Neural crest cell (in vitro differentiated cells): ENCODE measurements at regions not wholly inside any gene's neighbourhood (a gene's known extent, or its start where the extent isn't known, plus 50 kb on each side); places are given as distances from the start of the nearest gene placed in this dataset.

Source experiments
- DNase-seq: peaks from one replicate; pipeline ENCODE4 v3.0.0; 2021; ENCODE audit warnings: low read depth, mixed read lengths, low spot score
- H3K27ac Mint-ChIP-seq: one replicate; pipeline ENCODE4 v1.8.0; 2021; ENCODE audit warnings: mild to moderate bottlenecking, mixed read lengths; ENCODE audit not compliant: unreplicated experiment
- H3K27me3 Mint-ChIP-seq: 2 replicates; pipeline ENCODE4 v1.8.0; 2021; ENCODE audit warnings: low read depth, mild to moderate bottlenecking, mixed read lengths
- H3K36me3 Mint-ChIP-seq: 2 replicates; pipeline ENCODE4 v1.8.0; 2021; ENCODE audit warnings: low read depth, mild to moderate bottlenecking, mixed read lengths
- H3K4me1 Mint-ChIP-seq: 2 replicates; pipeline ENCODE4 v1.8.0; 2021; ENCODE audit warnings: mixed read lengths
- H3K4me3 Mint-ChIP-seq: one replicate; pipeline ENCODE4 v1.8.0; 2021; ENCODE audit warnings: mild to moderate bottlenecking, mixed read lengths
- H3K9me3 Mint-ChIP-seq: 2 replicates; pipeline ENCODE4 v1.8.0; 2021; ENCODE audit warnings: mixed read lengths
- TF ChIP-seq, protein P1 (sequence below): fragments of 200-600 bp; sonication (generic); conservative IDR thresholded peaks from 2 replicates; pipeline ENCODE4 v1.5.0; 2021; ENCODE audit warnings: antibody characterized with exemption, mild to moderate bottlenecking

DNA sequence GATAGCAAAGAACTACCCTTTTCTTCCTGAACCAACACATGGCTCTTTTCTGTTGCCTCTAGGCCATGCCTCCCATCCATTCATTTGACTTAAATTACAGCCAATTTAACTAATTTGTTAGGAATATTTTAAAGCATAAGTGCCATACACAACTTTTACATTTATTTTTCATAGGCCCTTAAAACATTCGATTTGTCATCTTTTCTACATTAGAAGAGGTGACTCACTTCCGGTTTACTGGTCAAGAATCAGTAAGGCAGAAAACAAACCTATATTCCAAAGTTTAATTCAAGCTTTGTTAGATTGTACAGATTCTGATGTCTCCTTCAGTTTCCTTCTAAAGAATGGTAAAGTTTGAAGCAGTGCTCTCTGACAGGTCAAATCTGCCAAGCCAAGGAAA, 344.3 kb downstream of the SAMD5 start:
- Mint-ChIP-seq H3K4me3 (no peak overlapping the region), H3K36me3 (no peaks in the 10 kb centered on the region), H3K4me1 (peaks cover 5% of the 10 kb centered on the region), H3K27me3 (no peaks in the 10 kb centered on the region), H3K9me3 (no peaks in the 10 kb centered on the region), H3K27ac (no peak overlapping the region)
- no peak for DNase-seq
- TF ChIP-seq, protein P1, sequence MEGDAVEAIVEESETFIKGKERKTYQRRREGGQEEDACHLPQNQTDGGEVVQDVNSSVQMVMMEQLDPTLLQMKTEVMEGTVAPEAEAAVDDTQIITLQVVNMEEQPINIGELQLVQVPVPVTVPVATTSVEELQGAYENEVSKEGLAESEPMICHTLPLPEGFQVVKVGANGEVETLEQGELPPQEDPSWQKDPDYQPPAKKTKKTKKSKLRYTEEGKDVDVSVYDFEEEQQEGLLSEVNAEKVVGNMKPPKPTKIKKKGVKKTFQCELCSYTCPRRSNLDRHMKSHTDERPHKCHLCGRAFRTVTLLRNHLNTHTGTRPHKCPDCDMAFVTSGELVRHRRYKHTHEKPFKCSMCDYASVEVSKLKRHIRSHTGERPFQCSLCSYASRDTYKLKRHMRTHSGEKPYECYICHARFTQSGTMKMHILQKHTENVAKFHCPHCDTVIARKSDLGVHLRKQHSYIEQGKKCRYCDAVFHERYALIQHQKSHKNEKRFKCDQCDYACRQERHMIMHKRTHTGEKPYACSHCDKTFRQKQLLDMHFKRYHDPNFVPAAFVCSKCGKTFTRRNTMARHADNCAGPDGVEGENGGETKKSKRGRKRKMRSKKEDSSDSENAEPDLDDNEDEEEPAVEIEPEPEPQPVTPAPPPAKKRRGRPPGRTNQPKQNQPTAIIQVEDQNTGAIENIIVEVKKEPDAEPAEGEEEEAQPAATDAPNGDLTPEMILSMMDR = no peak

DNA sequence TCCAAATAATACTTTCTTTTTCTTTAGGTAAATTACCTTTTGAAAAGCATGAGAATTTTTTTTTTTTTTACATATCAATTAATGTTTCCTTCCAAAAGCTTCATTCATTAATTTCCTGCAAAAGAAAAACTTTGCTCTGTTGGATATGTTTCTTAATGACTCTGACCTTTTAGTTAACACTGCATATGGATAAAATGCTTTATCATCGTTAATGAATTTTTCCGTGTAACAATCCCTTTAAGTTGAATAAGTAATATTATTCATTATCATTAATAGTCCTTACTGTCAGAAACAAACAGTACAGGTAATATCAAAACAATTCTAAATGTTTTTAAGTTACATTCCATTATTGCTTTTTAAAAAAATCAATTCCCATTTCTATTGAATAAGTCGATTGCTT, 345.1 kb downstream of the SAMD5 start:
- DNase-seq = no peak
- no peaks in the 10 kb centered on the region for H3K9me3 Mint-ChIP-seq

DNA sequence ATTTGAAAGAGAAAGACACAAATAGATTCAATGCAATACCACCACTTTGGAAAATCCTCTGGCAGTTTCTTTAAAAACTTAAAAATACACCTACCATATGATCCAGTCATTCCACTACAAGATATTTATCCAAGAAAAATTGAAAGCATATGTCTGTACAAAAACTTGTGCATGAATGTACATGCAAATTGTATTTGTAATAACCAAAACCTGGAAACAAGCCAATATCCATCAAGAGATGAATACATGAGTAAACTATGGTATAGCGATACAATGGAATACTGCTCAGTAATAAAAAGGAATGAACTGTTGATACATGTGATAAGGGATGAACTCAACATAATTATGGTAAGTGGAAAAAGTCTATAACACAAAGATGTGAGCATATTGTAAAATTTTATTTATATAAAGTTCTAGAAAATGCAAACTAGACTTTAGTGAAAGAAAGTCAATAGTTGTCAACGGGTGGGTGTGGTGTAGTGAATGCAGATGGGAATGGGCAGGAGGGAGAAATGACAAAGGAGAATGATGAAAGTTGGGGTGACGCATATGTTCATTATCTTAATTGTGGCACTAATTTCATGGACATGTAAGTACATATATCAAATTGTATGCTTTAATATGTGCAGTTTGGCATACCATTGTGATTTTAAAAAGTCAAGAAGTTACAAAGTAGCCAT, 347.5 kb downstream of the SAMD5 start:
- no peaks in the 10 kb centered on the region for H3K36me3 Mint-ChIP-seq
- H3K27me3 Mint-ChIP-seq = no peaks in the 10 kb centered on the region
- DNase-seq = no peak
- H3K9me3 Mint-ChIP-seq = no peaks in the 10 kb centered on the region
- H3K4me3 Mint-ChIP-seq = no peak overlapping the region
- H3K4me1 Mint-ChIP-seq = no peaks in the 10 kb centered on the region
- TF ChIP-seq, protein P1 = no peak
- no peak overlapping the region for H3K27ac Mint-ChIP-seq

More for the DNA sequence above, 345.1 kb downstream of the SAMD5 start:
- H3K4me3 Mint-ChIP-seq = no peak overlapping the region
- H3K27me3 Mint-ChIP-seq = no peaks in the 10 kb centered on the region
- H3K36me3 Mint-ChIP-seq = no peaks in the 10 kb centered on the region
- TF ChIP-seq, protein P1 = no peak
- H3K4me1 Mint-ChIP-seq = peaks cover 5% of the 10 kb centered on the region
- H3K27ac Mint-ChIP-seq = no peak overlapping the region

DNA sequence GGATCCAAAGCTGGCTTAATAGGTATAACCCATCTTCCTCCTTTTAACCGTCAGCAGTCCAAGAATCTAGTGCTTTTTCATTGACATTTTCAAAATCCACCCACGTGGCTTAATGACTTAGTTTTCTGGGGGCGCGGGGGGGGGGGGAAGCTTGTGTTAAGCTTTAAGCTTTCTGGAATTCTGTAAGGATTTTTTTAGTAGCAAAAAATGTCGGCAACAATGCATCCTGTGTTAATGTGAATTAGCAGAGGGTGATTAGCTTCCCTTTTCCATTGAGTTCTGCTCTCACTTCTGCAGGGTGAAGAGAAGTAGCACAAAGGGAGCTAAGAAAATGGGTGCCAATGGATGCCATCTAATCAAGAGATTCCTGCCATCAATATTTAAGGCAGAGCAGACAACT, 348.2 kb downstream of the SAMD5 start:
- Mint-ChIP-seq H3K4me3 (no peak overlapping the region), H3K4me1 (no peaks in the 10 kb centered on the region), H3K27ac (no peak overlapping the region), H3K36me3 (no peaks in the 10 kb centered on the region), H3K27me3 (no peaks in the 10 kb centered on the region), H3K9me3 (no peaks in the 10 kb centered on the region)
- DNase-seq = no peak
- TF ChIP-seq, protein P1 = no peak

DNA sequence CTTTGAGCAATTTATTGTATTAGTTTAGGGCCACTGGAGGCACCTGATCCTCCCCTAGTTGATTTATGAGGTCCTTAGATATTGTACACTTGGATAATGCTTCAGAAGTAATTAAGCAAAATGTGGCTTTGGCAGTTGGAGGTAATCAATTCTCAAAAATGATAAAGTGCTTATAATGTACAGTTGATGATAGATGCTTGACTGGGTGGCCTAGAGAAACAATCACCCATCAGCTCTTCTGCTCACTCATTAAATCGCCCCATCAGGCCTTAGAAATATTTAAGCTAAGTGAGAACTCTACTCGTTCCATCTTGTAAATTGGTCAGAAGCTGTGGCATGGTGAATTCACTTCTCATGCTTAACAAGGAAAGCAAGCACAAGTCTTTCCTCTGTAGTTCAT, 349.9 kb downstream of the SAMD5 start:
- TF ChIP-seq, protein P1 = no peak

More for the DNA sequence above, 349.9 kb downstream of the SAMD5 start:
- H3K4me1 Mint-ChIP-seq = peaks cover 4% of the 10 kb centered on the region
- no peaks in the 10 kb centered on the region for H3K36me3 Mint-ChIP-seq
- no peak overlapping the region for H3K27ac Mint-ChIP-seq
- no peaks in the 10 kb centered on the region for H3K9me3 Mint-ChIP-seq
- H3K27me3 Mint-ChIP-seq = no peaks in the 10 kb centered on the region
- no peak for DNase-seq
- H3K4me3 Mint-ChIP-seq = no peak overlapping the region
